Heart left ventricle (tissue), 13 donors: ENCODE measurements at regions not wholly inside any gene's neighbourhood (a gene's known extent, or its start where the extent isn't known, plus 50 kb on each side); places are given as distances from the start of the nearest gene placed in this dataset.

Experiments used
- POLR2A ChIP-seq, 2 donors: fragments of 450-650 bp; IDR thresholded peaks; one replicate each; pipeline ENCODE4 v1.6.1; 2017; ENCODE audit warnings: antibody characterized with exemption in 2 of 2, mild to moderate bottlenecking in 2 of 2, moderate library complexity in 2 of 2
- TF ChIP-seq, protein P1 (sequence below), 12 donors: fragments of 200-600 bp; sonication (generic) in 4 of 12; IDR thresholded peaks; one replicate each; pipeline versions ENCODE4 v1.5.0 to v1.8.0; 2018 to 2022; ENCODE audit warnings: antibody characterized with exemption in 12 of 12, mild to moderate bottlenecking in 5 of 12
- donor health status: ischemic (EF 13 %, LVEDD 7.1; RV severe dilation, severe dysfunction).
- donor health status: DM: no; HTN: yes; CAD: no.
- donor health status: DM: no; HTN: no; CAD: no.
- donor health status: ischemic (EF 25% LVEDD 6.9; RV normal size, moderate dysfunction).
- donor health status: ischemic (EF 25% LVEDD 5.7; RV mildly dilated, moderate dysfunction).
- donor health status: ischemic (EF 35%, LVEDD 5.7; RV mildly dilated, moderate dysfunction).
- donor health status: nonischemic (EF 11% LVEDD 7.7; RV severe dilation, severe dysfunction).
- donor health status: DM: yes; HTN: yes; CAD: no.
- donor health status: PGD.
- donor health status: ischemic (EF 29% LVEDD 5.4; RV normal size, mild dysfunction).
- donor health status: nonischemic (EF 23%, LVEDD 6.1; RV moderate dilation, normal function).

DNA sequence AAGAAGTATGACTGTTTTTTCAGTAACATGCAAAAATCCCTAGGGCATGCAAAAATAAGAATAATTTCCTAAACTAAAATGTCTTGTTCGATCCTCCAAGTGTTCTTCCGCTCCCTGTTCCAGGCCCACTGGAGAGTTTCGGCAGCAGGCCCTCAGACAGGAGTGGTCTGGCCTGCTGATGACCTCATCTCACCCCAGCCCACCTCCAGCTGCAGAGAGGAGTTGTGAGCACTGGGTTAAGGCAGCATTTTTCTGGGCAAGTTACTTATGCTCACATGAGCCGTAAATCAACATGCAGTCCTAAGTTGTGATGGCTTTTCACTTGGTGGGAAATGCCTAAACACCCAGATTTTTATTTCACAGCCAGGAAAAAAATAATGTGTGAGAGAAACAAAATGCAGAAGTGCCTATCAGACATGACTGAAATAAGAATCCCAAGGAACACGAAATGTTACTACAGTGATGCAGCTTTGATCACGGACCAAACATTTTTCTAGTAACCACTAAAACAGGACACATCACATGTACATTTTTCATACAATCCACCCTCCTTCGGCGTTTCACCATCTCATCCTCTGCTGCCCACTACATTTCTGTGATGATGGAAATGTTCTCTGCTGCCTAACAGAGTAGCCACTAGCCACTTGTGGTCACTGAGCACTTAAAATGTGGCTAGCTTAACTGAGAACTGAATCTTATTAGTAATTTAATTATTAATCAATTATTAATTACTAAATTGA lies 153.3 kb upstream of the TBL1X start:
- TF ChIP-seq, protein P1, sequence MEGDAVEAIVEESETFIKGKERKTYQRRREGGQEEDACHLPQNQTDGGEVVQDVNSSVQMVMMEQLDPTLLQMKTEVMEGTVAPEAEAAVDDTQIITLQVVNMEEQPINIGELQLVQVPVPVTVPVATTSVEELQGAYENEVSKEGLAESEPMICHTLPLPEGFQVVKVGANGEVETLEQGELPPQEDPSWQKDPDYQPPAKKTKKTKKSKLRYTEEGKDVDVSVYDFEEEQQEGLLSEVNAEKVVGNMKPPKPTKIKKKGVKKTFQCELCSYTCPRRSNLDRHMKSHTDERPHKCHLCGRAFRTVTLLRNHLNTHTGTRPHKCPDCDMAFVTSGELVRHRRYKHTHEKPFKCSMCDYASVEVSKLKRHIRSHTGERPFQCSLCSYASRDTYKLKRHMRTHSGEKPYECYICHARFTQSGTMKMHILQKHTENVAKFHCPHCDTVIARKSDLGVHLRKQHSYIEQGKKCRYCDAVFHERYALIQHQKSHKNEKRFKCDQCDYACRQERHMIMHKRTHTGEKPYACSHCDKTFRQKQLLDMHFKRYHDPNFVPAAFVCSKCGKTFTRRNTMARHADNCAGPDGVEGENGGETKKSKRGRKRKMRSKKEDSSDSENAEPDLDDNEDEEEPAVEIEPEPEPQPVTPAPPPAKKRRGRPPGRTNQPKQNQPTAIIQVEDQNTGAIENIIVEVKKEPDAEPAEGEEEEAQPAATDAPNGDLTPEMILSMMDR (IDR thresholded peaks at IDR 0.05) = no peak
- TF ChIP-seq POLR2A (IDR thresholded peaks at IDR 0.05) = no peak
